GM13977 (cell line): ENCODE measurements at regions not wholly inside any gene's neighbourhood (a gene's known extent, or its start where the extent isn't known, plus 50 kb on each side); places are given as distances from the start of the nearest gene placed in this dataset.

Experiments used
- DNase-seq: peaks from one replicate; pipeline ENCODE4 v3.0.0; 2012; ENCODE audit warnings: low spot score
- CTCF ChIP-seq: IDR thresholded peaks from 2 replicates; pipeline ENCODE4 v1.5.1; 2012; ENCODE audit warnings: mild to moderate bottlenecking, control low read depth; ENCODE audit not compliant: insufficient read depth; ENCODE audit errors: extremely low read depth, missing control alignments
- in situ Hi-C: fragments of 300-500 bp; cut with MboI; formaldehyde crosslinking; loops from one replicate; pipeline ENCODE4 v1.12.0; 2022; ENCODE audit warnings: low sequenced_read_pairs, low pct_unique_long_range_greater_than_20kb, mixed read lengths, inconsistent platforms; ENCODE audit not compliant: unreplicated experiment

- in situ Hi-C loops = no loop called here
- TF ChIP-seq CTCF = no peak
- no peak for DNase-seq
Observed at GRCh38 chr4:42809419-42810084, 83.0 kb upstream of the GRXCR1 start.

- in situ Hi-C loops = no loop called here
- DNase-seq = no peak
- no peak for TF ChIP-seq CTCF
Observed at GRCh38 chr4:42806303-42806835, 86.1 kb upstream of the GRXCR1 start.

DNA sequence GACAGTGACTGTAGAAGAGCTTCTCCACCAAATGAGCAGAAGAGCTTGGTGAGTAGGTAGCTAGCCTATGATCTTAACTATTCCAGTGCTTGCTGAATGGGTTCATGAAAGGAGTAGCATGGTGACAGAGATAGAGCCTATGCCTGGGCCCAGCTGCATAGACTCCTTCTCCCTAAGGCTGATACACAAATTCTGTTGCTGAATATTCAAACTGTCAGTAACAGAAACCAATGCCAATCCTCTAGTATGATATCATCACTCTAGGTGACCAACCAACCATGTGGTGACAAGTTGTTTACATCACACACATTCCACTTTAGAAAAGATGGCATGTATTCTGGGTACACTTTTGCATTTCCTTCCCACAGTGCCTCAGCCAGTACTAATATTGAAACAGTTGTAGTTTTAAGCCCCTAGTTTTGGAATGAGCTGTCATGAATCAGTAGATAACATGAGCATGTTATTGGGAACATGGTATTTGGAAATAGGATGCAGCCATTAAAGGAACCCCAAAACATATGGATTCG, 103.4 kb upstream of the GRXCR1 start:
- in situ Hi-C loops = no loop called here
- DNase-seq = no peak
- TF ChIP-seq CTCF = no peak

- in situ Hi-C loops = no loop called here
Observed at GRCh38 chr4:42787079-42787463, 105.4 kb upstream of the GRXCR1 start.

GRCh38 chr4:42786350-42787078, 106.0 kb upstream of the GRXCR1 start:
- in situ Hi-C loops = no loop called here

More at GRCh38 chr4:42787079-42787463, 105.4 kb upstream of the GRXCR1 start:
- DNase-seq = no peak
- no peak for TF ChIP-seq CTCF

More at GRCh38 chr4:42786350-42787078, 106.0 kb upstream of the GRXCR1 start:
- DNase-seq = no peak
- TF ChIP-seq CTCF = no peak
